Calu3 (cell line): ENCODE measurements at regions not wholly inside any gene's neighbourhood (a gene's known extent, or its start where the extent isn't known, plus 50 kb on each side); places are given as distances from the start of the nearest gene placed in this dataset.

ENCODE experiments used
- BruUV-seq: library from RNA; stranded (reverse); fragments of 400-500 nt; replicated peaks from 2 replicates; lab custom pipeline; 2021; lab: Mats Ljungman, UMichigan
- CTCF ChIA-PET: fragments of 300-600 bp; sonication (Branson Sonifier 250); formaldehyde crosslinking; loops from one replicate; lab custom pipeline; 2022; ENCODE audit warnings: antibody characterized with exemption; lab: Charles Lee
- DNase-seq: peaks from one replicate; pipeline ENCODE4 v3.0.0; 2022
- H3K27ac Mint-ChIP-seq: one replicate; pipeline ENCODE4 v1.8.0; 2022; ENCODE audit warnings: mixed read lengths; ENCODE audit not compliant: unreplicated experiment
- H3K27me3 Mint-ChIP-seq: one replicate; pipeline ENCODE4 v1.8.0; 2022; ENCODE audit warnings: mixed read lengths; ENCODE audit not compliant: unreplicated experiment
- H3K36me3 Mint-ChIP-seq: one replicate; pipeline ENCODE4 v1.8.0; 2022; ENCODE audit warnings: mild to moderate bottlenecking, moderate library complexity, mixed read lengths; ENCODE audit not compliant: insufficient read depth, unreplicated experiment
- H3K4me1 Mint-ChIP-seq: one replicate; pipeline ENCODE4 v1.8.0; 2022; ENCODE audit warnings: mild to moderate bottlenecking, low read depth, mixed read lengths; ENCODE audit not compliant: unreplicated experiment
- H3K4me3 Mint-ChIP-seq: one replicate; pipeline ENCODE4 v1.8.0; 2022; ENCODE audit warnings: mild to moderate bottlenecking, low read depth, moderate library complexity, mixed read lengths; ENCODE audit not compliant: unreplicated experiment
- H3K9me3 Mint-ChIP-seq: one replicate; pipeline ENCODE4 v1.8.0; 2022; ENCODE audit warnings: low read depth, mixed read lengths; ENCODE audit not compliant: unreplicated experiment
- CTCF ChIP-seq: fragments of 200-600 bp; IDR thresholded peaks from one replicate; pipeline ENCODE4 v1.8.0; 2022; ENCODE audit warnings: antibody characterized with exemption; ENCODE audit not compliant: unreplicated experiment
- intact Hi-C: fragments of 100-400 bp; cut with micrococcal nuclease; formaldehyde crosslinking; loops from one replicate; pipeline ENCODE4 v1.10.0; 2022; ENCODE audit not compliant: unreplicated experiment

- peak overlapping the region; percentile 95 for H3K27ac Mint-ChIP-seq
- no peak for DNase-seq
- peaks cover 95% of the 10 kb centered on the region for H3K4me1 Mint-ChIP-seq
- BruUV-seq = no TSS peak
- no peaks in the 10 kb centered on the region for H3K27me3 Mint-ChIP-seq
- intact Hi-C loops = loop anchor here (2.0 kb wide), 1 partner anchor 149 kb away; no protein-coding TSS in a partner anchor
- no peaks in the 10 kb centered on the region for H3K9me3 Mint-ChIP-seq
- no peak for TF ChIP-seq CTCF
- peaks cover 39% of the 10 kb centered on the region for H3K36me3 Mint-ChIP-seq
- CTCF ChIA-PET = interaction anchor here (0.6 to 4.2 kb wide), 6 partner anchors 10 to 163 kb away, joined by 3 to 43 read pairs (median 4); no protein-coding TSS in a partner anchor
- H3K4me3 Mint-ChIP-seq = no peak overlapping the region
Measured at GRCh38 chr6:43915986-43916923, 146.2 kb downstream of the VEGFA start.

DNA sequence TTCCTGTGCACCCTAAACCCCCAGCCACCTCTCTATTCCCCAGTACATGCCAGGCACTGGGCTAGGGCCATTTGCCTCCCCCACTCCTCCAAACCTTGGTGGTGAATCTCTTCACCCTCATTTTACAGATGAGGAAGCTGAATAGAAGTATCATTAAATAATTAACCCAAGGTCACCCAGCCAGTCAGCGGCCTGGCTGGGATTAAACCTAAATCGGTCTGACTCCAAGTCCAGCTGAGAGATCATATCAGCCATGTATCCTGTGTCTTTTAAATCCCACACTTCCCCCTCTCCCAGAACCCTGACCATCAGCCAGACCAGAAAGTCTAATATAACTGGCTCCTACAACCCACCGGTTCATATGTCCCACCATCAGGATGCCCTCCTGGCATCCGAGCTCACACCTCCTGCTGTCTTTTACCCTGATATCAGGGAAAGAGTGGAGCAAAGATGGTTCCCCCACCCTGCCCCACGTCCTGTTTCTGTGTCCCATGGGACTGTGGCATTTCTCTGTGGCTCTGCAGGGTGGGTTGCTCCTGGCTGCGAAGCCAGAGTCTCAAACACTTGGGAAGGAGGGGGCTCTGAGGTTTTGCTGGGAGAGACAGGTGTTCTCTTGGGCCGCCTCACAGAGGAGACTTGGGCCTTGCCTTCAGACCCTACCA lies 145.3 kb downstream of the VEGFA start:
- TF ChIP-seq CTCF = no peak
- peak overlapping the region; percentile 18 for H3K4me3 Mint-ChIP-seq
- intact Hi-C loops = no loop called here
- CTCF ChIA-PET = interaction anchor here (0.5 to 4.2 kb wide), 5 partner anchors 11 to 202 kb away, joined by 3 to 43 read pairs (median 5); no protein-coding TSS in a partner anchor
- H3K9me3 Mint-ChIP-seq = no peaks in the 10 kb centered on the region
- H3K4me1 Mint-ChIP-seq = peaks cover 97% of the 10 kb centered on the region
- no peaks in the 10 kb centered on the region for H3K27me3 Mint-ChIP-seq
- H3K36me3 Mint-ChIP-seq = peaks cover 48% of the 10 kb centered on the region
- no peak for DNase-seq
- no TSS peak for BruUV-seq
- peak overlapping the region; percentile 95 for H3K27ac Mint-ChIP-seq

GRCh38 chr6:43914272-43915147 lies 144.5 kb downstream of the VEGFA start:
- no peaks in the 10 kb centered on the region for H3K9me3 Mint-ChIP-seq
- intact Hi-C loops = no loop called here
- peak overlapping the region; percentile 18 for H3K4me3 Mint-ChIP-seq
- no peaks in the 10 kb centered on the region for H3K27me3 Mint-ChIP-seq
- DNase-seq = no peak
- peaks cover 100% of the 10 kb centered on the region for H3K4me1 Mint-ChIP-seq
- peak overlapping the region; percentile 95 for H3K27ac Mint-ChIP-seq
- no TSS peak for BruUV-seq
- TF ChIP-seq CTCF = no peak
- peaks cover 48% of the 10 kb centered on the region for H3K36me3 Mint-ChIP-seq
- CTCF ChIA-PET = interaction anchor here (1.0 to 4.2 kb wide), 4 partner anchors 12 to 145 kb away, joined by 3 to 43 read pairs (median 18); no protein-coding TSS in a partner anchor
